ENCODE measurements at regions not wholly inside any gene's neighbourhood (a gene's known extent, or its start where the extent isn't known, plus 50 kb on each side); places are given as distances from the start of the nearest gene placed in this dataset.

GRCh38 chr13:69485991-69486592 lies 621.5 kb upstream of the ATXN8OS start:
- TF ChIP-seq, protein P1, sequence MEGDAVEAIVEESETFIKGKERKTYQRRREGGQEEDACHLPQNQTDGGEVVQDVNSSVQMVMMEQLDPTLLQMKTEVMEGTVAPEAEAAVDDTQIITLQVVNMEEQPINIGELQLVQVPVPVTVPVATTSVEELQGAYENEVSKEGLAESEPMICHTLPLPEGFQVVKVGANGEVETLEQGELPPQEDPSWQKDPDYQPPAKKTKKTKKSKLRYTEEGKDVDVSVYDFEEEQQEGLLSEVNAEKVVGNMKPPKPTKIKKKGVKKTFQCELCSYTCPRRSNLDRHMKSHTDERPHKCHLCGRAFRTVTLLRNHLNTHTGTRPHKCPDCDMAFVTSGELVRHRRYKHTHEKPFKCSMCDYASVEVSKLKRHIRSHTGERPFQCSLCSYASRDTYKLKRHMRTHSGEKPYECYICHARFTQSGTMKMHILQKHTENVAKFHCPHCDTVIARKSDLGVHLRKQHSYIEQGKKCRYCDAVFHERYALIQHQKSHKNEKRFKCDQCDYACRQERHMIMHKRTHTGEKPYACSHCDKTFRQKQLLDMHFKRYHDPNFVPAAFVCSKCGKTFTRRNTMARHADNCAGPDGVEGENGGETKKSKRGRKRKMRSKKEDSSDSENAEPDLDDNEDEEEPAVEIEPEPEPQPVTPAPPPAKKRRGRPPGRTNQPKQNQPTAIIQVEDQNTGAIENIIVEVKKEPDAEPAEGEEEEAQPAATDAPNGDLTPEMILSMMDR (IDR thresholded peaks at IDR 0.05), result no peak
- no peak for TF ChIP-seq POLR2A (IDR thresholded peaks at IDR 0.05)
- no peak for TF ChIP-seq EP300 (IDR thresholded peaks at IDR 0.05)
